ENCODE measurements at regions not wholly inside any gene's neighbourhood (a gene's known extent, or its start where the extent isn't known, plus 50 kb on each side); places are given as distances from the start of the nearest gene placed in this dataset.
"Not testable (repeated sequence)": the region's sequence is repeated elsewhere in the genome, so short reads cannot be mapped to it uniquely, and the experiment has no call there.

DNA sequence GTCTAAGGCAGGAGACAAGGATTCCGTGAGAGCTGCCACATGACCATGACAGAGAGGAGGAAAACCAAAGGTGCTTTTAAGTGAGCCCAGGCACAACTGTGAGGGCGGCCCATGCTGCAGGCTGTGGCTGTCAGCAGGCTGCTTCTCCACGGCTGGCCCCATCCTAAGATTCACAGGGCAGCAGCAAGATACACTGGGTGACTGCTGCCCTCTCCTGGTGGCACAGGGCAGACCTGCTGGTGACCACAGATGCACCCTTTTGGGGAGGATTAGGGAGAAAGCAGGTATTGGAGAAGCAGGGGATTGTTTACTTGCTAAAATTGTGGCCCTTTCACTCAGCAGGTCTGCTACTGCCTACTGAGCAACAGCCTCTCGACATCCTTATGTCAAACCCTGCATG lies 125.4 kb upstream of the ALDH3B2 start:
- H3K9me3 ChIP-seq; H3K27ac ChIP-seq; H3K27me3 ChIP-seq; H3K4me3 ChIP-seq; H3K36me3 ChIP-seq (replicated peaks in 1 of 2; ENCODE audit: insufficient read depth in 1 of 2, low read depth in 2 of 2); intact Hi-C loops (cut with DNase I); ATAC-seq; H3K4me1 ChIP-seq: not testable (repeated sequence)
- 15 to 30% methylated on average over 4 of the region's 4 CpGs for WGBS, 2 donors
- TF ChIP-seq, protein P1, sequence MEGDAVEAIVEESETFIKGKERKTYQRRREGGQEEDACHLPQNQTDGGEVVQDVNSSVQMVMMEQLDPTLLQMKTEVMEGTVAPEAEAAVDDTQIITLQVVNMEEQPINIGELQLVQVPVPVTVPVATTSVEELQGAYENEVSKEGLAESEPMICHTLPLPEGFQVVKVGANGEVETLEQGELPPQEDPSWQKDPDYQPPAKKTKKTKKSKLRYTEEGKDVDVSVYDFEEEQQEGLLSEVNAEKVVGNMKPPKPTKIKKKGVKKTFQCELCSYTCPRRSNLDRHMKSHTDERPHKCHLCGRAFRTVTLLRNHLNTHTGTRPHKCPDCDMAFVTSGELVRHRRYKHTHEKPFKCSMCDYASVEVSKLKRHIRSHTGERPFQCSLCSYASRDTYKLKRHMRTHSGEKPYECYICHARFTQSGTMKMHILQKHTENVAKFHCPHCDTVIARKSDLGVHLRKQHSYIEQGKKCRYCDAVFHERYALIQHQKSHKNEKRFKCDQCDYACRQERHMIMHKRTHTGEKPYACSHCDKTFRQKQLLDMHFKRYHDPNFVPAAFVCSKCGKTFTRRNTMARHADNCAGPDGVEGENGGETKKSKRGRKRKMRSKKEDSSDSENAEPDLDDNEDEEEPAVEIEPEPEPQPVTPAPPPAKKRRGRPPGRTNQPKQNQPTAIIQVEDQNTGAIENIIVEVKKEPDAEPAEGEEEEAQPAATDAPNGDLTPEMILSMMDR (IDR thresholded peaks at IDR 0.05), result peak; percentile 11 to 61 (median 45)
- DNase-seq, result peak in 2 of 4 donors; percentile 29 to 43

DNA sequence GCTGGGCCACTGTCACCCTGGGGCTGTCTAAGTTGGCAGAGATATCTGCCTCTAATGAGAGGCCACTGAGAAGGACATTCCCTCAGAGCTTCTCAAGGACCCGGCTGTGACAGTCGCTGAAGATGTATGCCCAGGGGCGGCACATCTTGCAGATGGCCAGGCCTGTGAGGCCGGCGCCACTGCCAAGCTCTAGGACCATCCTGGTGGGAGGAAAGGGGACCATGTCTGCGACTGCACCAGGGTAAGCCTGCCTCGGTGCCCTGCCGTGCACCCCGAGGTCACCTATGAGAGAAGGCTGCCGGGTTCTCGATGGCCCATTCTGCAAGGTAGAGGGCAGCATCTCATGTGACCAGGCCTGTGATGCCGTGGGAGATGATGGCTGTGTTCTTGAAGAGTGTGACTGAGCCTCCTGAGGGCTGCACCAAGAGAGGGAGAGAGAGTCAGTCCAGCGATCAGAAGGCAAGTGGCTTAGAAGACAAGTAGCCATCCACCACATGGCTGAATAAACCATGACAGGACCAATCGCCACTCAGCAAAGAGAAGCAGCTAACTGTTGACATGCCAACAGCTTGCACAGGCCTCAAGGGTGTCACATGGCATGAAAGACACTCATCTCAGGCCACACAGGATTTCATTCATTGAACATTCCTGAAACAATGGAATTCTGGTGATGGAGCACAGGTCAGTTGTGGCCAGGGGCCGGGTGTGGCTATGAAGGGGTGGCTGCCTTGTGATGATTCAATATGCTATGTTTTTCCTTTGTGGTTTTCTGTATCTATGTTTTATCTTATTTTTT lies 123.5 kb upstream of the ALDH3B2 start:
- H3K27ac ChIP-seq; intact Hi-C loops (cut with DNase I); H3K4me1 ChIP-seq; DNase-seq; H3K9me3 ChIP-seq; H3K36me3 ChIP-seq (replicated peaks in 1 of 2; ENCODE audit: insufficient read depth in 1 of 2, low read depth in 2 of 2); H3K27me3 ChIP-seq; H3K4me3 ChIP-seq; ATAC-seq: not testable (repeated sequence)
- 90 to 93% methylated on average over 4 to 10 of the region's 15 CpGs for WGBS, 2 donors

DNA sequence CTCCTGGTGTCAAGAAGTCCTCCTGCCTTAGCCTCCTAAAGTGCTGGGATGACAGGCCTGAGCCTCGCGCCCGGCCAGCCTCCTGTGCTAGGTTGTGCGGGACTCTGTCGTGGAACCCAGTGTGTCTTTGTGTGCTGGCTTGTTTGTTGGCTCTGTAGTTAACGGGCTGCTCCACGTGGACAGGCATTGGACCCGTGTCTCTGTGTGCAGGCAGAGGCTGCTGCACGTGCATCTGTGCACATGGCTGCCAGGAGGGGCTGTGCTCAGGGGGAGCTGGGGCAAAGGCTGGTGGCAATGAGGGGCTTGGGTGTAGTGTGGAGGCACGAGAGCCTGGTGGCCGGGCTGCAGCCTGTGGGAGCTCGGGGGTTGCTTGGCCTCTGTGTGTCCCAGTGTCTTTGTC lies 121.3 kb upstream of the ALDH3B2 start:
- TF ChIP-seq, protein P1 (IDR thresholded peaks at IDR 0.05), result no peak
- no peak for TF ChIP-seq POLR2A (IDR thresholded peaks at IDR 0.05)
- intact Hi-C loops (cut with DNase I), result no loop called here
- DNase-seq (no peak), ATAC-seq (no peak)
- Histone ChIP-seq H3K27me3 (no peaks in the 10 kb centered on the region), H3K4me1 (no peaks in the 10 kb centered on the region), H3K4me3 (no peak overlapping the region), H3K9me3 (no peaks in the 10 kb centered on the region), H3K36me3 (replicated peaks in 1 of 2; ENCODE audit: insufficient read depth in 1 of 2, low read depth in 2 of 2) (no peaks in the 10 kb centered on the region), H3K27ac (no peak overlapping the region)
- 92% methylated on average over 2 to 12 of the region's 12 CpGs for WGBS, 2 donors

DNA sequence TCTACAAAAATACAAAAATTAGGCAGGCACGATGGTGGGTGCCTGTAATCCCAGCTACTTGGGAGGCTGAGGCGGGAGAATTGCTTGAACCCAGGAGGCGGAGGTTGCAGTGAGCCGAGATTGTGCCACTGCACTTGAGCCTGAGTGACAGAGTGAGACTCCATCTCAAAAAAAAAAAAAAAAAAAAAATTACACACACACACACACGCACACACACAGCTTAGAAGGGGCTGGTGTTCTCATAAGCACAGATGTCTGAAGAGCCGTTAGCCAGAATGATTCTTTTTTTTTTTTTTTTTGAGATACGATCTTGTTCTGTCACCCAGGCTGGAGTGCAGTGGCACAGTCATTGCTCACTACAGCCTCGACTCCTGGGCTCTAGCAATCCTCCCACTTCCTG lies 119.3 kb upstream of the ALDH3B2 start:
- intact Hi-C loops (cut with DNase I); H3K27me3 ChIP-seq; ATAC-seq; H3K4me3 ChIP-seq; H3K36me3 ChIP-seq (replicated peaks in 1 of 2; ENCODE audit: insufficient read depth in 1 of 2, low read depth in 2 of 2); H3K27ac ChIP-seq; DNase-seq; H3K9me3 ChIP-seq; H3K4me1 ChIP-seq: not testable (repeated sequence)
- 66 to 70% methylated on average over 6 to 7 of the region's 8 CpGs for WGBS, 2 donors

DNA sequence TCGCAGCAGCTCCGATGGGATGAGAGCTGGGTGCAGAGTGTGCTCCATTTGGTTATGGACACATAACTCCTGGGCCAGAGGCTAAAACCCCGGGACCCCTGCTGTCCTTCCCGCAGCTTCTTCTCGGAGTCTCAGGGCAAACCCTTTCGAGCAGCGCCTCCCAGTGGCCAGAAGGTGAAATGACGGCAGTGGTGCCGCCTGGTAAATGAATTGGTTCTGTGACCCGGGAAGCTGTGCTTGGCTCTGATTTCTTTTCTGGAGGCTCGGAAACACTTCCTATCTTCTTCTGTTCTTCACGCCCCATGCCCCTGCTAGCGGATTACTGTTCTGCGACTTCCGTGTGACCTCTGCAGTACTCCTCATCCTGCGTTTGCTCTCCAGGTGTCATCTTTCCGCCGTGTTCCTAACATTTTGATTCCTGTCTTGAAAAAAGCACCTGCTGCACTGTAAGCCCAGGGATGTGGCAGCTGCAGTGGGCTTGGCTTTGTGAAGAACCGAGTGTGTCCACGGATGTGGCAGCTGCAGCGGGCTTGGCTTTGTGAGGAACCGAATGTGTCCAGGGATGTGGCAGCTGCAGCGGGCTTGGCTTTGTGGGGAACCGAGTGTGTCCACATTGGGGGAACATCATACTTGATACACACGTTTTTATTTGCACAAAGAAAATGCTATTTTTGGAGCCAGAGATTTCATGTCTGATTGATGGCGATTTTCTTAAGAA lies 118.0 kb upstream of the ALDH3B2 start:
- H3K27me3 ChIP-seq; intact Hi-C loops (cut with DNase I); H3K9me3 ChIP-seq; H3K4me3 ChIP-seq; H3K36me3 ChIP-seq (replicated peaks in 1 of 2; ENCODE audit: insufficient read depth in 1 of 2, low read depth in 2 of 2); H3K4me1 ChIP-seq; H3K27ac ChIP-seq; ATAC-seq: not testable (repeated sequence)
- TF ChIP-seq, protein P1 (IDR thresholded peaks at IDR 0.05), result peak in 6 of 7 experiments; percentile 46 to 55 (median 51)
- DNase-seq, result peak; percentile 31 to 61 (median 50)
- 22 to 31% methylated on average over 21 to 26 of the region's 26 CpGs for WGBS, 2 donors

DNA sequence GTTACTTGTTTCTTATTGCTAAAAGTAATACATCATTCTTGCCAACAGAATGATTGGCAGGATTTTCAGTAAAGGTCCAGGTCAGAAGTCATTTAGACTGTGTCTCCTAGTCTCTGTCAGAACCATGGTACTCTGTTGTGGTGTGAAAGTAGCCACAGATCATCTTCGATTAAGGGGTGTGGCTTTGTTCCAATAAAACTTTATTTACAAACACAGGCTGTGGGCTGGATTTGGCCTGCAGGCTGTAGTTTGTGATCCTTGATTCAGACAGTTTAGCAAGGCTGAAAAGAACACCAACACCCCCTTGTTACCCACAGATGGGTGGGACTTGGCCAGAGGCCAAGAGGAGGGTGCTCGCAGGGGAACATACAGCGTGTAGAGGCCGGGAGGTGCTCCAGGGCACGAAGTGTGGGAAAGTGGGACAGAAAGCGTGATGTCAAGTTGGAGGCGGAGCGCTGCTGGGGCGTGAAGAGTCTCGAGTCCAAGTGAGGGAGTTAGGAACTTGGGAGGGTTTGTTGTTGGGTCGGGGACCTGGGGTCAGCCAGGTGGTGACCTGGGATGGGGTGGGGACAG lies 117.3 kb upstream of the ALDH3B2 start:
- H3K9me3 ChIP-seq; H3K4me1 ChIP-seq; H3K36me3 ChIP-seq (replicated peaks in 1 of 2; ENCODE audit: insufficient read depth in 1 of 2, low read depth in 2 of 2); H3K4me3 ChIP-seq; intact Hi-C loops (cut with DNase I); ATAC-seq; DNase-seq; H3K27me3 ChIP-seq; H3K27ac ChIP-seq: not testable (repeated sequence)
- WGBS, 2 donors, result 57 to 63% methylated on average over 11 of the region's 11 CpGs

DNA sequence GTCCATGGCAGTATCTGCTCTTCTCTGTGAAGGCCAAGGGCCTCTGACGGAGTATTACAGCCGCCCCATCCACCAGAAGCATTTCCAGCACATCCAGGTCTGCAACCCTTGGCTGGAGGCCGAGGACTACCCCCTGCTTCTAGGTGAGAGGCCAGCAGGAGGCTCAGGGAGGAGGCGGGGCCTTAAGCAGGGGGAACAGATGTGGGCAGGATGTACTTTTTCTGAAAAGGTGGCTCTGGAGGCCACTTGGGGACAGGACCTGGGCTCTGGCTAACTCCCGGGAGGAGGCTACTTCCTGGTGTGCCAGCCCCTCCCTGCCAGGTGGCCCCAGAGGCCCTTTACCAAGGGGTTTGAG lies 113.9 kb upstream of the ALDH3B2 start:
- not testable (repeated sequence) for DNase-seq, ATAC-seq
- WGBS, 2 donors, result 38% methylated on average over 5 of the region's 5 CpGs; no CpG with 5 or more reads in 1 of the 2 donors

DNA sequence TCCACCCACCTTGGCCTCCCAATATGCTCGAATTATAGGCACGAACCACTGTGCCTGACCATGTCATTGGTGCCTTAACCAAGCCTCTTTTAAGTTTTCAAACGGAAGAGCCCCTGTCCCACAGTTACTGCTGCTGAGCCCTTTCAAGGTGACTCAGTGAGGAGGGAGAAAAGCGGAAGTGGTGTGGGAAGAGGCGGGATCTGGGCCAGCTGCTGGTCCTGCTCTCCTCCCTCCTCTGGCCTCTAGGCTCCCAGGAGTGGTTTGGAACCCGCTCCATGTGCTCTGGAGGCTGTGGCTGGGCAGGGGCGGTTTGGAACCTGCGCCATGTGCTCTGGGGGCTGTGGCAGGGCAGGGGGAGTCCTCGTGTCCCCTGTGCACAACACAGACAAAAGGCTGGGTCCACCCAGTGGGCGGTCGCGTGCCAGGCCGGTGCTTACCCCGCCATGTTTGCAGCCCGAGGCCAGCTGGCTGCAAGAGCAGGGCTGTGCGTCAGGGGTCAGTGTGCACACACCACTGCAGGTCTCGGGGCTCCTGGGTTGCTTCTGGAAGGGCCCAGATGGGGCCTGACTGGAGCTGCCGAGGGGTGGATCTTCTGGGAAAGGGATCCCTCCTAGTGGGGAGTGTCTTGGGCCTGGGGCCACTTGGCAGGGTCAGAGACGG lies 113.4 kb upstream of the ALDH3B2 start:
- H3K36me3 ChIP-seq (replicated peaks in 1 of 2; ENCODE audit: insufficient read depth in 1 of 2, low read depth in 2 of 2); H3K27me3 ChIP-seq; intact Hi-C loops (cut with DNase I); H3K9me3 ChIP-seq; H3K4me1 ChIP-seq; H3K27ac ChIP-seq; DNase-seq; ATAC-seq; H3K4me3 ChIP-seq: not testable (repeated sequence)
- 0 to 76% methylated on average over 2 to 19 of the region's 19 CpGs for WGBS, 2 donors

More for the DNA sequence above, 113.9 kb upstream of the ALDH3B2 start:
- H3K27me3 ChIP-seq; H3K4me3 ChIP-seq; intact Hi-C loops (cut with DNase I); H3K27ac ChIP-seq; H3K9me3 ChIP-seq; H3K36me3 ChIP-seq (replicated peaks in 1 of 2; ENCODE audit: insufficient read depth in 1 of 2, low read depth in 2 of 2); H3K4me1 ChIP-seq: not testable (repeated sequence)
